Activated CD4-positive, alpha-beta memory T cell treated with anti-CD3 and anti-CD28 coated beads, Interleukin-2, amount 10 ng/mL, durations not matched to agents 7 days and 5 days (primary cell): ENCODE measurements at regions not wholly inside any gene's neighbourhood (a gene's known extent, or its start where the extent isn't known, plus 50 kb on each side); places are given as distances from the start of the nearest gene placed in this dataset.
"Not testable (repeated sequence)": the region's sequence is repeated elsewhere in the genome, so short reads cannot be mapped to it uniquely, and the experiment has no call there.

Experiments used
- CTCF ChIA-PET: fragments of 350-600 bp; sonication (Branson Sonifier 250); formaldehyde crosslinking; loops from one replicate; lab custom pipeline; 2021; ENCODE audit warnings: antibody characterized with exemption, inconsistent platforms; lab: Charles Lee
- POLR2A ChIA-PET: fragments of 350-600 bp; sonication (Branson Sonifier 250); formaldehyde crosslinking; loops from one replicate; lab custom pipeline; 2021; ENCODE audit warnings: antibody characterized with exemption; lab: Charles Lee
- DNase-seq: peaks from one replicate; pipeline ENCODE4 v3.0.0-alpha.2; 2020
- H3K27ac Mint-ChIP-seq: one replicate; pipeline ENCODE4 v1.8.0; 2021; ENCODE audit warnings: mild to moderate bottlenecking, mixed read lengths
- H3K27me3 Mint-ChIP-seq: one replicate; pipeline ENCODE4 v1.8.0; 2021; ENCODE audit warnings: mixed read lengths
- H3K36me3 Mint-ChIP-seq: one replicate; pipeline ENCODE4 v1.8.0; 2021; ENCODE audit warnings: low read depth, mixed read lengths
- H3K4me1 Mint-ChIP-seq: one replicate; pipeline ENCODE4 v1.8.0; 2021; ENCODE audit warnings: mixed read lengths
- H3K4me3 Mint-ChIP-seq: one replicate; pipeline ENCODE4 v1.8.0; 2021; ENCODE audit warnings: mild to moderate bottlenecking, mixed read lengths
- H3K9me3 Mint-ChIP-seq: one replicate; pipeline ENCODE4 v1.8.0; 2021; ENCODE audit warnings: mixed read lengths

GRCh38 chr10:85333594-85333993 lies 1005.2 kb downstream of the CCSER2 start:
- no peak for DNase-seq
- no peaks in the 10 kb centered on the region for H3K36me3 Mint-ChIP-seq
- H3K27ac Mint-ChIP-seq: no peak overlapping the region
- no peak overlapping the region for H3K4me3 Mint-ChIP-seq
- no peaks in the 10 kb centered on the region for H3K27me3 Mint-ChIP-seq
- no peaks in the 10 kb centered on the region for H3K9me3 Mint-ChIP-seq
- H3K4me1 Mint-ChIP-seq: no peaks in the 10 kb centered on the region
- ChIA-PET POLR2A (no interaction called here), CTCF (no interaction called here)

- no peak overlapping the region for H3K27ac Mint-ChIP-seq
- H3K4me3 Mint-ChIP-seq: no peak overlapping the region
- H3K4me1 Mint-ChIP-seq: no peaks in the 10 kb centered on the region
- no peaks in the 10 kb centered on the region for H3K27me3 Mint-ChIP-seq
- CTCF ChIA-PET: no interaction called here
- POLR2A ChIA-PET: no interaction called here
- H3K36me3 Mint-ChIP-seq: no peaks in the 10 kb centered on the region
- no peaks in the 10 kb centered on the region for H3K9me3 Mint-ChIP-seq
- no peak for DNase-seq
Measured at GRCh38 chr10:85362401-85362800, 1004.2 kb downstream of the GRID1 start.

DNA sequence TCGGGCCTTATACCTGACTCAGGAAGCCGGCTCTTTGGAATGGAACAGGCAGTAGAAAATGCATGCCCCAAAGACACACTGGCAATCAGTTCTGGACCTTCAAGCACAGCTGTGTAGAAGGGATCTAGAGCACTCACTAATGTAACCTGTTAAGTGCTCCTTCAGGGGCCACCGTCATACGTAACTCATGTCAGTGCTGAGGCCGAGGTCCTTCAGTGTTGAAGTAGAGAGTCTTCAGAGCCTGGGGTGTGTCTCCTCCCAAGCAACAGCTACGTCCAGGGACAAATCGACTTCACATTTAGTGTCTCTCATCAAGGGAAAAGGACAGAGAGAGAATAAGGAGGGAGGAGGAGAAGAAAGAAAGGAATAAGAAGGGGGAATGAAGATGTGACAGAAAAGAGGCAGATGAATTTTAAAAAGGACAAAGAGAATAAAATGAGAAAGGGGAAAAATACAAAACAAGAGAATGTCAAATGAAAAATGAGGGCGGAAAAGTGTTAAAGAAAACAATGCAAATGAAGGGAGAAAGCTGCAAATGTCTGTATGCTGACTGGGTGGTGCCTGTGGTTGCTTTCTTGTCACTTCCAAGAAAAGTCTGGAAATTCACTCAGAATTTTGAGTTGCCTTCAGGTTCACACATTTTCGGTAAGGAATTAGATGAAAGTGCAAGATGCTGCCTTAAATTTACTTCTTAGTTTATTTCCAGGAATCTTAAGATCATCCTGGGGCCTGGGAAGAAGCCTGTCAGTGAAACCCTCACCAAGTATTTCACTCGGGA lies 989.4 kb downstream of the GRID1 start:
- DNase-seq: no peak
- H3K36me3 Mint-ChIP-seq: no peaks in the 10 kb centered on the region
- H3K4me1 Mint-ChIP-seq: no peaks in the 10 kb centered on the region
- CTCF ChIA-PET: no interaction called here
- POLR2A ChIA-PET: no interaction called here
- no peak overlapping the region for H3K27ac Mint-ChIP-seq
- no peaks in the 10 kb centered on the region for H3K9me3 Mint-ChIP-seq
- no peaks in the 10 kb centered on the region for H3K27me3 Mint-ChIP-seq
- no peak overlapping the region for H3K4me3 Mint-ChIP-seq

GRCh38 chr10:85379338-85379737 lies 987.3 kb downstream of the GRID1 start:
- Mint-ChIP-seq H3K27me3 (no peaks in the 10 kb centered on the region), H3K36me3 (no peaks in the 10 kb centered on the region), H3K27ac (no peak overlapping the region), H3K4me3 (no peak overlapping the region), H3K4me1 (no peaks in the 10 kb centered on the region), H3K9me3 (no peaks in the 10 kb centered on the region)
- ChIA-PET CTCF (no interaction called here), POLR2A (no interaction called here)
- no peak for DNase-seq

- H3K27me3 Mint-ChIP-seq: no peaks in the 10 kb centered on the region
- H3K9me3 Mint-ChIP-seq: peaks cover 2% of the 10 kb centered on the region
- H3K36me3 Mint-ChIP-seq: no peaks in the 10 kb centered on the region
- no peak overlapping the region for H3K4me3 Mint-ChIP-seq
- no peak overlapping the region for H3K27ac Mint-ChIP-seq
- ChIA-PET POLR2A (no interaction called here), CTCF (no interaction called here)
- no peaks in the 10 kb centered on the region for H3K4me1 Mint-ChIP-seq
- DNase-seq: no peak
Measured at GRCh38 chr10:85400981-85401695, 965.5 kb downstream of the GRID1 start.

DNA sequence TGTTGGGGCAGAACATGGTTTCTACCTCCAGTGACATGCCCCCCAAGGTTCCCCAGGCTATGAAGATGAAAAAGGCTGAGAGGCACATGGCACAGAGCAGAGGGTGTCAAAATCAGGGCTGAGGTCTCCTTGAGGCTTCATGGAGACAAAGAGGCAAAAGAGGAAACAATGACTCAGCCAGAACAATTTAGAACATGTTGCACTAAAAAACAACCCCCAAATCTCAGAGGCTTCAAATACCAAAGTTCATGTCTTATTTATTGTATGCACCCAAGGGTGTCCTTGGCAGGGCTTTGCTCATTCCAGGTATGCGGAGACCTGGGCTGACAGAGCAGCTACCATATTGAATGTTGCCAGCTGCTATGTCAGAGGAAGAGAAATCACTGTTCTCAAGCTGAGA lies 964.1 kb downstream of the GRID1 start:
- CTCF ChIA-PET: no interaction called here
- no peak for DNase-seq
- no peak overlapping the region for H3K27ac Mint-ChIP-seq
- H3K4me1 Mint-ChIP-seq: no peaks in the 10 kb centered on the region
- no peaks in the 10 kb centered on the region for H3K36me3 Mint-ChIP-seq
- H3K9me3 Mint-ChIP-seq: peaks cover 2% of the 10 kb centered on the region
- POLR2A ChIA-PET: no interaction called here
- H3K4me3 Mint-ChIP-seq: no peak overlapping the region
- H3K27me3 Mint-ChIP-seq: no peaks in the 10 kb centered on the region

- Mint-ChIP-seq H3K27ac (no peak overlapping the region), H3K27me3 (no peaks in the 10 kb centered on the region)
- POLR2A ChIA-PET: no interaction called here
Measured at GRCh38 chr10:85407088-85407487, 959.5 kb downstream of the GRID1 start.

DNA sequence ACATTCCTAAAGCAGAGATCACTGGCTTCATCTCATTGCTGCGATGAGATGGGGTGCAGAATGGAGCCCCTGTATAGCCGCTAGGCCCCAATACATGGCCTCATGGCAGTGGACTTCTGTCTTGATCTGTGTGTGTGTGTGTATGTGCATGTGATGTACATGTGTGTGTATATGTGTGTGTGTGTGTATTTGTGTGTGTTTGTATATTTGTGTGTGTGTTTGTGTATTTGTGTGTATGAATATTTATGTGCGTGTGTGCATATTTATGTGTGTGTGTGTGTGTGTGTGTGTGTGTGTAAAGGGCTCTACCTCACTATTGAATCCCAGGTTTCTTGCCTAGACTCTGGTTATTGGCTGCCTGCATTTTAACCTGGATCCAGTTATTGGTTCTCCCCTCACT lies 958.2 kb downstream of the GRID1 start:
- no peaks in the 10 kb centered on the region for H3K4me1 Mint-ChIP-seq
- peaks cover 2% of the 10 kb centered on the region for H3K9me3 Mint-ChIP-seq
- DNase-seq: no peak
- CTCF ChIA-PET: no interaction called here
- H3K36me3 Mint-ChIP-seq: no peaks in the 10 kb centered on the region
- POLR2A ChIA-PET: no interaction called here
- no peak overlapping the region for H3K27ac Mint-ChIP-seq
- no peaks in the 10 kb centered on the region for H3K27me3 Mint-ChIP-seq
- no peak overlapping the region for H3K4me3 Mint-ChIP-seq

More at GRCh38 chr10:85407088-85407487, 959.5 kb downstream of the GRID1 start:
- H3K4me1 Mint-ChIP-seq: no peaks in the 10 kb centered on the region
- peaks cover 2% of the 10 kb centered on the region for H3K9me3 Mint-ChIP-seq
- no peak overlapping the region for H3K4me3 Mint-ChIP-seq
- CTCF ChIA-PET: no interaction called here
- no peak for DNase-seq
- H3K36me3 Mint-ChIP-seq: no peaks in the 10 kb centered on the region

DNA sequence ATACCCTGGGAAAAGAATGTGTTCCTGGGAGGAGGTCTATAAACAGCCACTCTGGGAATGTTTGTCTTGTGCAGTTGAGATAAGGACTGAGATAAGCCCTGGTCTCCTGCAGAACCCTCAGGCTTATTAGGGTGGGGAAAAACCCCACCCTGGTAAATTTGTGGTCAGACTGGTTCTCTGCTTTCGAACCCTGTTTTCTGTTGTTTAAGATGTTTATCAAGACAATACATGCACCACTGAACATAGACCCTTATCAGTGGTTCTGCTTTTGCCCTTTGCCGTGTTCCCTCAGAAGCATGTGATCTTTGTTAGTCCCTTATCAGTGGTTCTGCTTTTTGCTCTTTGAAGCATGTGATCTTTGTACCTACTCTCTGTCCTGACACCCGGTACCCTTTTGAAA lies 956.0 kb downstream of the GRID1 start:
- not testable (repeated sequence) for H3K4me1 Mint-ChIP-seq

DNA sequence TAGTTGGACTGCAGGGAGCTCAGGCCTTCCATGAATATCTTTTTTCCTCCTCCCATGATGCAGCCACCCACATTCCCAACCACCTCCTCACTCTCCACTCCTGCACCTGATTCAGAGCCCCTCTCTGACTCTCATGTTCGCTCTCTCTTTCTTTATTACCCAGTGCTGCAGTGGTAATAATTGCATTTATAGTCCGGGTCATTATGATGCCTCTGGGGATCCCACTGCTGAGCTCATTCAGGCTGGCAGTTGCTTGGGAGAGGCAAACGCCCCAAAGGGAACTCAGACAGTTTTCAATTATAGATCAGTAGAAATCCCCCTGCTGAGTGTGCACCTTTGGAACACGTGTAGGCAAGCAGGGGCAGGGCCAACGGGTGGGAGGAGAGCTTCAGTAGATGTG lies 953.0 kb downstream of the GRID1 start:
- H3K27me3 Mint-ChIP-seq: no peaks in the 10 kb centered on the region
- H3K27ac Mint-ChIP-seq: no peak overlapping the region
- H3K4me1 Mint-ChIP-seq: no peaks in the 10 kb centered on the region
- H3K4me3 Mint-ChIP-seq: no peak overlapping the region
- no peaks in the 10 kb centered on the region for H3K9me3 Mint-ChIP-seq
- no peaks in the 10 kb centered on the region for H3K36me3 Mint-ChIP-seq
- POLR2A ChIA-PET: no interaction called here
- no peak for DNase-seq
- CTCF ChIA-PET: no interaction called here

More for the DNA sequence above, 956.0 kb downstream of the GRID1 start:
- H3K27ac Mint-ChIP-seq, POLR2A ChIA-PET, H3K4me3 Mint-ChIP-seq, H3K27me3 Mint-ChIP-seq, CTCF ChIA-PET, H3K36me3 Mint-ChIP-seq, DNase-seq, H3K9me3 Mint-ChIP-seq: not testable (repeated sequence)

- POLR2A ChIA-PET: no interaction called here
- no peak for DNase-seq
- Mint-ChIP-seq H3K36me3 (no peaks in the 10 kb centered on the region), H3K27ac (no peak overlapping the region), H3K9me3 (no peaks in the 10 kb centered on the region), H3K4me1 (no peaks in the 10 kb centered on the region), H3K4me3 (no peak overlapping the region), H3K27me3 (no peaks in the 10 kb centered on the region)
- CTCF ChIA-PET: no interaction called here
Measured at GRCh38 chr10:85420501-85421191, 945.9 kb downstream of the GRID1 start.

DNA sequence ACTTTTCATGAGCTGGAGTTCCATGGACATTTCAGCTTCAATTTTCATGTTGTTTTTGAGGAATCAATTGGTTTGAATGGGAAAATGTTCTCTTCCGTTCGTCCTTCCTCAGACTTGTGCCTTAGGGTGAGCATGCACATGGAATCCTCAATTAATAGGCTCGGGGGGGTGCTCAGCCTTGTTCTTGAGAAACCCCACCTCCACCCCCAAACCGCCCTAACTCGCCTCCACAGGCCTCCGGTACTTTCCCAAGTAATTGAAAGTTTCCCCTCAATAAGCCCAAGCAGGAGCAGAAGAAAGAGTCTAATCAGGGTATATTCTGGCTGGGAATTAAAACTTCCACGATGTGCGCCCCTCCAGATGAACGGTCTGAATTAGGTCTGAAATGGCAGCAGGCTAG lies 945.2 kb downstream of the GRID1 start:
- H3K9me3 Mint-ChIP-seq: no peaks in the 10 kb centered on the region
- H3K27ac Mint-ChIP-seq: no peak overlapping the region
- no peaks in the 10 kb centered on the region for H3K4me1 Mint-ChIP-seq
- DNase-seq: no peak
- CTCF ChIA-PET: no interaction called here
- no peaks in the 10 kb centered on the region for H3K27me3 Mint-ChIP-seq
- H3K4me3 Mint-ChIP-seq: no peak overlapping the region
- no peaks in the 10 kb centered on the region for H3K36me3 Mint-ChIP-seq
- POLR2A ChIA-PET: no interaction called here

DNA sequence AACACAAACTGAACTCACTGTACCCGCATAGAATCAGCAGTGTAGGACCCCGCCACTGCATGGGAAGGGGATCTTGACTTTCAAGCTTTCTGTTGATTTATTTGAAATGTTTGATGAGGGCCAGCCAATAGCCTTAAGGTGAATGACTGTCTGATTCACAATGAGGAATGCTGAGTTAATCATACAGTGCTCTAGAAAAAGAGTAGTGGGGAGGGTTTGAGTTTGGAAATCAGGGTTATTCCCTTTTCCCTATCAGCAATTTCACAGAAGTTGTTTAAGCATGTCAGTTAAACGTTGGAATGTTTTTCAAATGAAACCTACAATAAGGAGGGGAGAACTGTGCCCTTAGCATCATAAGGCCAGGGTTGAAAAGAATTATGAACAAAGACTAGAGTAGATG lies 937.5 kb downstream of the GRID1 start:
- CTCF ChIA-PET: no interaction called here

More for the DNA sequence above, 937.5 kb downstream of the GRID1 start:
- no peak overlapping the region for H3K4me3 Mint-ChIP-seq
- no peak for DNase-seq
- POLR2A ChIA-PET: no interaction called here
- no peak overlapping the region for H3K27ac Mint-ChIP-seq
- no peaks in the 10 kb centered on the region for H3K9me3 Mint-ChIP-seq
- H3K36me3 Mint-ChIP-seq: no peaks in the 10 kb centered on the region
- H3K4me1 Mint-ChIP-seq: no peaks in the 10 kb centered on the region
- no peaks in the 10 kb centered on the region for H3K27me3 Mint-ChIP-seq
